RWPE1 (cell line): ENCODE measurements at regions not wholly inside any gene's neighbourhood (a gene's known extent, or its start where the extent isn't known, plus 50 kb on each side); places are given as distances from the start of the nearest gene placed in this dataset.

Experiments
- CTCF ChIA-PET: fragments of 350-600 bp; sonication (Branson Sonifier 250); formaldehyde crosslinking; extraction: SDS; loops from one replicate; lab custom pipeline; 2021; lab: Yijun Ruan, JAX
- POLR2A ChIA-PET: fragments of 400-600 bp; formaldehyde crosslinking; extraction: SDS; loops from one replicate; lab custom pipeline; 2020; ENCODE audit warnings: antibody characterized with exemption; ENCODE audit not compliant: low non-redundant PET; lab: Yijun Ruan, JAX
- DNase-seq: peaks from one replicate; pipeline ENCODE4 v3.0.0; 2012; ENCODE audit warnings: low spot score
- H3K27ac ChIP-seq: fragments of 450-650 bp; 2 replicates; pipeline ENCODE4 v1.5.1; 2017
- CTCF ChIP-seq: fragments of 450-650 bp; conservative IDR thresholded peaks from 2 replicates; pipeline ENCODE4 v1.5.1; 2017; ENCODE audit warnings: low read depth, mild to moderate bottlenecking

DNA sequence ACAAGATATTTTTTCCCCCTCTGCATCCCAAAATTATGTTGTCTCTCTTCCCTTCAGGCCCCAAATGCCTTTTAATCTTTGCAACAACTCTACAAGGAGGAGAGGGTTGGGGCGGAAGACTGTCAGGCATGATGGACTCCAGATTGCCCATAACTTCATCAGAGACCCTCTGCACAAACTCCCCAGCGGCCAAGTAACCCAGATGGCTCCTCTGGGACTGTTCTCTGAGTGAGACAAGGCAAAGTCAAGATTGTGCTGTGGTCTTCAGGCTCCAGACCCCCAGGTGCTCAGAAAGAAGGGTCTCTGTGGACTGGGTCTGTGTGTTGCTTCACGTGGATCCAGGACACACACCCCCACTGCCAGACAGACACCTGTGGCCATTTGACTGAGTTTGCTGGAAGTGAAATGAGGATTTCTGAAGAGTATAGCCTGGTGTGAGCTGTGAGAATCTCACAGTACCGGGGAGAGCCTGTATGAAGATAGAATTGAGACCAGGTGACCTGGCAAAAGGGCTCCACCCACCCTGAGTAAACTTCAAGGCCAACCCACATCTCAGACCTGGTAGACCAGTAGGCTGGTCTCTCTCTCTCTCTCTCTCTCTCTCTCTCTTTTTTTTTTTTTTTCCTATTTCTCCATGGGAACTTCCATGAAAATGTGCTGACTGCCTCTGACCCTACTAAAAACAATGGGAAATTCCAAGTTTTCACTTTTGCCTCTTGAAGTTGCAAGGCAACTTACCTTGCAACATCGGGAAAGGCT lies 354.1 kb downstream of the SOX9 start:
- ChIA-PET POLR2A (no interaction called here), CTCF (interaction anchor here (0.7 kb wide), 1 partner anchor 14 kb away, joined by 3 read pairs; no protein-coding TSS in a partner anchor)
- no peak for TF ChIP-seq CTCF
- DNase-seq, result no peak
- H3K27ac ChIP-seq, result peak overlapping the region; percentile 19; the same call in 1 of the 2 replicates

GRCh38 chr17:72476134-72476533 lies 355.3 kb downstream of the SOX9 start:
- ChIA-PET CTCF (no interaction called here), POLR2A (no interaction called here)
- DNase-seq, result no peak
- H3K27ac ChIP-seq, result no peak overlapping the region
- TF ChIP-seq CTCF, result no peak

DNA sequence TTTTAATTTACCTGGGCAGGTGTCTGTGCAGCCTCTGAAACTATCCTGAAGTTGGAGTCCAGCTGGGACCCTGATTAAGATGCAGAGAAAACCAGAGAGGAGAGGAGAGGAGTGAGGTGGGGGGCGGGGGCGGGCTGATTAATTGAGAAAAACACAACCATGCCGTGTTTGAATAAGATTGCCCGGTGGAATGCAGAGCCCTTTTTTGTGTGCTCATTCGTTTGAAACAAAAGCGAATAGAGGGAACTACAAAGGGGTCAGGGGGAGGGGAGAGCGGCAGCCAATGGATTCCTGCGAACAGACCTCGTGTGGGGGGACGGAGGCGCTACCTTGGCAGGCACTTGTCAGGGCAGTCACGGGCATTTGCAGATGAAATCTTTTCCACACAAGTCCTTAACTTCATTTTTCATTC lies 355.8 kb downstream of the SOX9 start:
- DNase-seq, result no peak
- H3K27ac ChIP-seq, result no peak overlapping the region
- ChIA-PET CTCF (no interaction called here), POLR2A (no interaction called here)
- no peak for TF ChIP-seq CTCF

DNA sequence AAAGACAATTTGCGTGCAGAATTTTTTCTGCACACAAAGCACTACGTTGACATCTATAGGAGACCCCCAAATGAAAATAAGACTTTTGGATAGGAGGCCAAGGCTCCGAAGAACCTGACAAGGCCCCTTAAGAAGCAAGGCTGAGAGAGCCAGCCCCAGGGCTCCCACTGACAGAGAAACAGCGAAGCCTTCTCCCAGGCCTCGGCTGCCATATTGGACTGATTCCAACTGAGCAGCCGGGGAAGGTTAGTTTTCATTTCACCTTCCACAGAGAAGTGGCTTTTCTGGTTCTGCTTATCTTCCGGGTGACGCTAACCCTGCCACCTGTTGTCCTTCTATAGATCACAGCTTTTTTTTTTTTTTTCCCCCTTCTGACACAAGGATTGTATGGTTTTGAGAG lies 356.7 kb downstream of the SOX9 start:
- peak; percentile 46 for DNase-seq
- ChIA-PET CTCF (interaction anchor here (0.6 to 0.7 kb wide), 2 partner anchors 147 to 1200 kb away, joined by 3 read pairs; no protein-coding TSS in a partner anchor), POLR2A (interaction anchor here (0.6 kb wide), 1 partner anchor 55 kb away, joined by 5 read pairs; no protein-coding TSS in a partner anchor)
- TF ChIP-seq CTCF, result no peak
- H3K27ac ChIP-seq, result no peak overlapping the region

GRCh38 chr17:72479113-72479512 lies 358.3 kb downstream of the SOX9 start:
- TF ChIP-seq CTCF, result no peak
- H3K27ac ChIP-seq, result no peak overlapping the region
- no peak for DNase-seq
- CTCF ChIA-PET, result interaction anchor here (0.5 to 1.0 kb wide), 2 partner anchors 23 to 67 kb away, joined by 3 to 5 read pairs; no protein-coding TSS in a partner anchor
- POLR2A ChIA-PET, result no interaction called here

GRCh38 chr17:72481572-72481971 lies 360.8 kb downstream of the SOX9 start:
- no peak for DNase-seq
- ChIA-PET POLR2A (no interaction called here), CTCF (no interaction called here)
- TF ChIP-seq CTCF, result no peak
- no peak overlapping the region for H3K27ac ChIP-seq
